NT2/D1 (cell line): ENCODE measurements at regions not wholly inside any gene's neighbourhood (a gene's known extent, or its start where the extent isn't known, plus 50 kb on each side); places are given as distances from the start of the nearest gene placed in this dataset.

ENCODE experiments used
- DNase-seq: peaks from one replicate; pipeline ENCODE4 v3.0.0-alpha.2; 2011; ENCODE audit warnings: low read depth, low spot score
- H3K27me3 ChIP-seq: 2 replicates; pipeline ENCODE4 v1.6.0; 2011; ENCODE audit warnings: mild to moderate bottlenecking; ENCODE audit not compliant: insufficient read length, insufficient read depth
- H3K36me3 ChIP-seq: 2 replicates; pipeline ENCODE4 v1.6.1; 2011; ENCODE audit warnings: mild to moderate bottlenecking, low read length, mixed read lengths; ENCODE audit not compliant: insufficient read depth, insufficient read length
- H3K4me1 ChIP-seq: 2 replicates; pipeline ENCODE4 v1.5.1; 2011; ENCODE audit not compliant: insufficient read depth, insufficient read length
- H3K4me3 ChIP-seq: 2 replicates; pipeline ENCODE4 v1.5.1; 2011; ENCODE audit warnings: low read depth; ENCODE audit not compliant: insufficient read length
- H3K9ac ChIP-seq: 2 replicates; pipeline ENCODE4 v1.6.0; 2011; ENCODE audit warnings: low read depth; ENCODE audit not compliant: insufficient read length
- H3K9me3 ChIP-seq: 2 replicates; pipeline ENCODE4 v1.5.1; 2011; ENCODE audit warnings: mild to moderate bottlenecking, low read length; ENCODE audit not compliant: insufficient read depth
- SUZ12 ChIP-seq: IDR thresholded peaks from 2 replicates; pipeline ENCODE4 v1.6.1; 2011; ENCODE audit not compliant: insufficient read length, insufficient read depth; ENCODE audit errors: extremely low read depth
- YY1 ChIP-seq: IDR thresholded peaks from 2 replicates; pipeline ENCODE4 v1.6.1; 2011; ENCODE audit not compliant: insufficient read length, insufficient read depth
- ZNF274 ChIP-seq: IDR thresholded peaks from 2 replicates; pipeline ENCODE4 v1.6.1; 2011; ENCODE audit warnings: mild to moderate bottlenecking, low read depth, low read length

DNA sequence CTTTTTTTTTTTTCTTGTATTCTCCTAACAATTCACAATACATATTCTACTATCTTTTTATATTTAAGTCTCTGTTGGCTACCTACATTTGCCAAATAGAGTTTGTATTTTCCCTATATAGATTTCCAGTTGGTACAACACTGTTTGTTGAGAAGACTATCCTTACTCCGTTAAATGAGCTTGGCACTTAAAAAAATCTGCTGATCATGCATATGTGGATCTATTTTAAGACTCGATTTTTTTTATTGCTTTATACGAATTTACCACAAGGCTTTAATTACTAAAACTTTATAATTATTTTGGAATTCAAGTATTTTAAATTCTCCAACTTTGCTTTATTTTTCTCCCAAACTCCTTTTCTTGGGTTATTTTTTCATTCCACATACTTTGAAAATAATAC lies 855.6 kb downstream of the C6orf118 start:
- no peaks in the 10 kb centered on the region for H3K9me3 ChIP-seq
- DNase-seq, result no peak
- H3K9ac ChIP-seq, result no peak overlapping the region
- no peaks in the 10 kb centered on the region for H3K4me1 ChIP-seq
- H3K27me3 ChIP-seq, result no peaks in the 10 kb centered on the region
- H3K4me3 ChIP-seq, result no peak overlapping the region
- TF ChIP-seq ZNF274, result no peak
- TF ChIP-seq YY1, result no peak
- no peak for TF ChIP-seq SUZ12
- H3K36me3 ChIP-seq, result no peaks in the 10 kb centered on the region

DNA sequence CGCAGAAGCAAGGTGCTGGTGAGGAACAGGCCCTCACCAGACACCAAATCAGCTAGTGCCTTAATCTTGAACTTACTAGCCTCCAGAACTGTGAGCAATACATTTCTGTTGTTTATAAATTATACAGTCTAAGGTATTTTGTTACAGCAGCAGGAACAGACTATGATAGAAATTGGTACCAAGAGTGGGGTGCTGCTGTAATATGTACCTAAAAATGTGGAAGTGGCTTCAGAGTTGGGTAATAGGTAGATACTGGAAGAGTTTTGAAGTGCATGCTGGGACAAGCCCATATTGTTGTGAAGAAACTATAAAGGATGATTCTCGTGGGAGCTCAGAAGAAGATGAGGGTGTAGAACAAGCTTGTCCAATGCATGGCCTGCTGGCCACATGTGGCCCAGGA lies 866.8 kb downstream of the C6orf118 start:
- no peaks in the 10 kb centered on the region for H3K4me1 ChIP-seq
- no peak overlapping the region for H3K4me3 ChIP-seq
- DNase-seq, result no peak
- TF ChIP-seq ZNF274 (no peak), YY1 (no peak), SUZ12 (no peak)
- H3K27me3 ChIP-seq, result no peaks in the 10 kb centered on the region
- H3K36me3 ChIP-seq, result no peaks in the 10 kb centered on the region
- no peak overlapping the region for H3K9ac ChIP-seq
- H3K9me3 ChIP-seq, result no peaks in the 10 kb centered on the region

- H3K4me3 ChIP-seq, result no peak overlapping the region
- no peaks in the 10 kb centered on the region for H3K9me3 ChIP-seq
- no peaks in the 10 kb centered on the region for H3K4me1 ChIP-seq
- no peaks in the 10 kb centered on the region for H3K27me3 ChIP-seq
- H3K9ac ChIP-seq, result no peak overlapping the region
- TF ChIP-seq ZNF274, result no peak
- no peak for TF ChIP-seq SUZ12
- no peak for TF ChIP-seq YY1
- H3K36me3 ChIP-seq, result no peaks in the 10 kb centered on the region
- DNase-seq, result no peak
Observed at GRCh38 chr6:164439331-164439730, 870.1 kb downstream of the C6orf118 start.

GRCh38 chr6:164436976-164437375 lies 872.4 kb downstream of the C6orf118 start:
- DNase-seq, result no peak
- Histone ChIP-seq H3K9me3 (no peaks in the 10 kb centered on the region), H3K4me1 (no peaks in the 10 kb centered on the region), H3K27me3 (no peaks in the 10 kb centered on the region), H3K4me3 (no peak overlapping the region), H3K36me3 (no peaks in the 10 kb centered on the region), H3K9ac (no peak overlapping the region)
- TF ChIP-seq YY1 (no peak), SUZ12 (no peak), ZNF274 (no peak)

DNA sequence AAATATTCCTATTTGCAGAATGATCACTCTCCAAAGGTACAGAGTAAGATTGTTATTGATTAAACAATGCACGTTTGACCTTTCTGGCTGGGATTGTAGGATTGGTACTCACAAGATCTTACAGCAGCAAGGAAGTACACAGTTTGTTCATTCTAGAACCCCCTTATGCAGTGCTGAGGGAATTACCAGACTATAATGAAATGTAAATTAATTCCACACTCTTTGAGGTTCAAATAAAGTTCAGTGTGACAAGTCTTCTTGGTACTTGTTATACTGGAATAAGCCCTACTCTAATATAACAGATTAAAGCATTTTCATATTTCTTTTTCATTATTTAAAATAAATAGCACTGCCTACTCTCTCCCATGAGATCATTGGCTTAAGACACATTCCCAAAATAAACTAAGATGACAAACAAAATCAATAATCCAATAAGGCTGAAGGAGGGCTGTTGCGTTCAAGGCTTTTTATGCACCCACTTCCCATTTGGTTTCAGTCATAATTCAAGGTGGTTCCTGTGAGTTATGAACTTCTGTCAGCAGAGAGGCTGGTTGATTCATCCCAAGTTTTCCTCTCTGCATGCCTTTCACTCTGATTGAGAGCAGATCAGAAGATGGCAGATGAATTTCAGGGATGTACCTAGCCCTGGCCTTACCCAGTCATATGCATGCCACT lies 881.5 kb downstream of the C6orf118 start:
- H3K9ac ChIP-seq, result no peak overlapping the region
- H3K4me3 ChIP-seq, result no peak overlapping the region
- H3K36me3 ChIP-seq, result no peaks in the 10 kb centered on the region
- no peaks in the 10 kb centered on the region for H3K27me3 ChIP-seq
- peaks cover 1% of the 10 kb centered on the region; the same call in 1 of the 2 replicates for H3K9me3 ChIP-seq
- H3K4me1 ChIP-seq, result no peaks in the 10 kb centered on the region
- TF ChIP-seq SUZ12, result no peak
- TF ChIP-seq ZNF274, result no peak
- TF ChIP-seq YY1, result no peak
- no peak for DNase-seq

DNA sequence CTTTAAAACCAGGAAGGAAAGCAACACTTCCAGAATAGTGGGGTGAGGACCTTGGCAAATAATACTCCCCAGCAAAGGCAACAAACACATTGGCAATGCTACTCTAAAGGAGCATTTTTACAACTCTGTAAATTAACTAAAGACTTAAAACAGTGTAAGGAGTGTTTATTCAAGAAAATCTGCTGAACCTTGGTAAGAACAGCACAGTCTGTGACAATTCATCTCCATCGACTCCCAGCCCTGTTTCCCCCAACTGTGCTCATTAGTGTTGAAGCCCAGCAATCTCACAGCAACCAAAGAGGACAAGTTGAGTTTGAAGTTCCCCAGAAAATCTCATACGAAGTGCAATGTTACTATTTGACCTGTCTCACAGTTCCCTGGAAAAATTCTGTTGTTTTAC lies 884.9 kb downstream of the C6orf118 start:
- no peak for TF ChIP-seq SUZ12
- no peak for TF ChIP-seq YY1
- TF ChIP-seq ZNF274, result no peak
- DNase-seq, result no peak
- Histone ChIP-seq H3K9me3 (peaks cover 14% of the 10 kb centered on the region; the same call in 1 of the 2 replicates), H3K36me3 (no peaks in the 10 kb centered on the region), H3K9ac (no peak overlapping the region), H3K27me3 (no peaks in the 10 kb centered on the region), H3K4me1 (no peaks in the 10 kb centered on the region), H3K4me3 (no peak overlapping the region)

- no peak for DNase-seq
- no peaks in the 10 kb centered on the region for H3K36me3 ChIP-seq
- no peak overlapping the region for H3K9ac ChIP-seq
- H3K4me1 ChIP-seq, result no peaks in the 10 kb centered on the region
- TF ChIP-seq ZNF274 (no peak), YY1 (no peak), SUZ12 (no peak)
- no peaks in the 10 kb centered on the region for H3K27me3 ChIP-seq
- no peak overlapping the region for H3K4me3 ChIP-seq
- H3K9me3 ChIP-seq, result peaks cover 14% of the 10 kb centered on the region; the same call in 1 of the 2 replicates
Observed at GRCh38 chr6:164419099-164419498, 890.3 kb downstream of the C6orf118 start.
